Prostate gland (tissue), 2 donors: ENCODE measurements at regions not wholly inside any gene's neighbourhood (a gene's known extent, or its start where the extent isn't known, plus 50 kb on each side); places are given as distances from the start of the nearest gene placed in this dataset.

Source experiments
- DNase-seq: peaks from one replicate; pipeline ENCODE4 v3.0.0-alpha.2; 2019; ENCODE audit warnings: low spot score
- H3K27ac ChIP-seq, 2 donors: fragments of 200-600 bp; sonication (generic); 2 replicates each; pipeline ENCODE4 v1.5.1; 2017 to 2019
- H3K27me3 ChIP-seq: fragments of 200-600 bp; sonication (generic); replicated peaks from 2 replicates; pipeline ENCODE4 v1.5.1; 2019; ENCODE audit not compliant: insufficient read depth
- H3K36me3 ChIP-seq, 2 donors: fragments of 200-600 bp; sonication (generic); 1 replicate in 1 of 2; 2 replicates in 1 of 2; pipeline versions ENCODE4 v1.5.1 to v1.8.1; 2017 to 2019
- H3K4me1 ChIP-seq: fragments of 200-600 bp; sonication (generic); replicated peaks from 2 replicates; pipeline ENCODE4 v1.5.1; 2019
- H3K4me3 ChIP-seq, 2 donors: fragments of 200-600 bp; sonication (generic); 2 replicates each; pipeline ENCODE4 v1.5.1; 2017 to 2019
- H3K9me3 ChIP-seq: fragments of 200-600 bp; sonication (generic); 2 replicates; pipeline ENCODE4 v1.5.1; 2017
- POLR2A ChIP-seq: fragments of 450-650 bp; IDR thresholded peaks from one replicate; pipeline ENCODE4 v1.6.1; 2016; ENCODE audit warnings: antibody characterized with exemption, mild to moderate bottlenecking
- POLR2AphosphoS5 ChIP-seq: sonication (generic); formaldehyde crosslinking; IDR thresholded peaks from one replicate; pipeline ENCODE4 v1.6.1; 2017; ENCODE audit warnings: antibody characterized with exemption
- WGBS: methylation state at CpG from one replicate; pipeline ENCODE4 v1.1.5; 2018; 5-methylcytosine and 5-hydroxymethylcytosine counted together
- intact Hi-C: fragments of 100-400 bp; cut with DNase I; formaldehyde crosslinking; loops from one replicate; pipeline ENCODE4 v1.14.2; 2022
- TF ChIP-seq, protein P1 (sequence below), 4 experiments: fragments of 200-600 bp in 2 of 4; fragments of 450-650 bp in 2 of 4; sonication (generic) in 2 of 4; IDR thresholded peaks; 1 replicate in 3 of 4; 2 replicates in 1 of 4; pipeline ENCODE4 v1.5.1; 2016 to 2019; ENCODE audit warnings: antibody characterized with exemption in 4 of 4, mild to moderate bottlenecking in 2 of 4, moderate library complexity in 2 of 4

DNA sequence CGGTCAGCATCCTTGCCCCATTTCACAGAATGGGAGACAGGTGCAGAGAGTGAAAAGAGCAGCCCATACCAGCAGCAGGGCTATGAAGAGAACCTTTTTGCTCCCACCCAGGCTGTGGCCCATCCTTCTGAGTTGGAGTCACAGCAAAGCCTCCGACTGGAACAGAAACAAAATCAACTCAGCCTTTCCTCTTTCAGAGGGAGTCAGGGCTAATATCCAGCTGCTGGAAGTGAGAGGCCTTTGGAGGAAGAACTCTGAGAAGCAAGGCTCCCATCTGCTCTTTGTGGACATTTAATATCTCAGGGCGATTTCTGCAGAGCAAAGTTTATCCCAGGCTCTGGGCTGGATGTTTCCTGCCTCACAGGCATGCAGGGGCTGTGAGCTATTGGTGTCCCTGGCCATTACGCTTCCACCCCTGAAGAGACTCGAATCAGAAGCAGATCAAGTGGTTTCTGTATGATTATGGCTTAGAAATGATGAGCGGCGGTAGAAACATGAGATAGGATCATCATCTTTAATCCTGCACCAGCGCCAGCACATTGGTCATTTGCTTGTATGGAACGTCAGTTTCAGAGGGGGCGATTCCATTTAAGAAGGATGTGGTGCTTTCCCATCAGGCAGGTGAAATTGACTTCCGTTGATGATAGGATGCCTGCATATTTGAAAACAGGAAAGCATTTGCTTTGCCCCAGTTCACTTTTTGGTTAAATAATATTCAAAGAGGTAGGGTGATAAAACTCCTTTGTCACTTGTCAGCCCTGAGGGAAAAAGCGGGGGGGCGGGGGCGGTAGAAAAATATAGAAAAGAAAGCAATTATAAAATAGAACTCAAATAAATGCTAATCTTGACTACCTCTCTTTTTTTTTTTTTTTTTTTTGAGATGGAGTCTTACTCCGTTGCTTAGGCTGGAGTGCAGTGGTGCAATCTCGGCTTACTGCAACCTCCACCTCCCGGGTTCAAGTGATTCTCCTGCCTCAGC, 152.4 kb downstream of the LRRC30 start:
- no peak for TF ChIP-seq POLR2AphosphoS5
- TF ChIP-seq, protein P1, sequence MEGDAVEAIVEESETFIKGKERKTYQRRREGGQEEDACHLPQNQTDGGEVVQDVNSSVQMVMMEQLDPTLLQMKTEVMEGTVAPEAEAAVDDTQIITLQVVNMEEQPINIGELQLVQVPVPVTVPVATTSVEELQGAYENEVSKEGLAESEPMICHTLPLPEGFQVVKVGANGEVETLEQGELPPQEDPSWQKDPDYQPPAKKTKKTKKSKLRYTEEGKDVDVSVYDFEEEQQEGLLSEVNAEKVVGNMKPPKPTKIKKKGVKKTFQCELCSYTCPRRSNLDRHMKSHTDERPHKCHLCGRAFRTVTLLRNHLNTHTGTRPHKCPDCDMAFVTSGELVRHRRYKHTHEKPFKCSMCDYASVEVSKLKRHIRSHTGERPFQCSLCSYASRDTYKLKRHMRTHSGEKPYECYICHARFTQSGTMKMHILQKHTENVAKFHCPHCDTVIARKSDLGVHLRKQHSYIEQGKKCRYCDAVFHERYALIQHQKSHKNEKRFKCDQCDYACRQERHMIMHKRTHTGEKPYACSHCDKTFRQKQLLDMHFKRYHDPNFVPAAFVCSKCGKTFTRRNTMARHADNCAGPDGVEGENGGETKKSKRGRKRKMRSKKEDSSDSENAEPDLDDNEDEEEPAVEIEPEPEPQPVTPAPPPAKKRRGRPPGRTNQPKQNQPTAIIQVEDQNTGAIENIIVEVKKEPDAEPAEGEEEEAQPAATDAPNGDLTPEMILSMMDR (IDR thresholded peaks at IDR 0.05): no peak
- H3K27me3 ChIP-seq: no peaks in the 10 kb centered on the region
- peaks cover 3% of the 10 kb centered on the region for H3K4me1 ChIP-seq
- H3K27ac ChIP-seq: no peak overlapping the region
- intact Hi-C loops: no loop called here
- no peak for DNase-seq
- WGBS: 70% methylated on average over 17 of the region's 17 CpGs
- no peaks in the 10 kb centered on the region for H3K36me3 ChIP-seq
- H3K9me3 ChIP-seq: no peaks in the 10 kb centered on the region
- H3K4me3 ChIP-seq: no peak overlapping the region

DNA sequence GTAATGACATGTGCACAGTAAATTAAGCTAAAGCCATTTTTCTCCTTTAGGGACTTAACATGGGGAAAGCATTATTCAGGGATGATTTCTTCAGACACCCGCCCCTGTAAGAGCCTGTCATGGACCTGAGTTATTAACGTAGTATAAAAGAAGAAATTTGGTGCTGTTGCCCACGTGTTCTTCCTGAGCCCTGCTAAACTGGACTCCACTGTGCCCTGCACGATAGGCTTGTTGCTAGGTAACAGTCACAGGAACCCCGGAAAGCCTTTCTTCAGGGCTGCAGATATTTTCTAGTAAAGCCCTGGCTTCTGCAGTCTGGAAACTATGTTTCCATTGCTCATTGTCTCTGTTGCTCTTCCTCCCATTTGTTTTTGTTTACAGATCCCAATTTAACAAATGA, 157.9 kb downstream of the LRRC30 start:
- no peak for DNase-seq
- TF ChIP-seq POLR2A: no peak
- TF ChIP-seq POLR2AphosphoS5: no peak
- TF ChIP-seq, protein P1 (IDR thresholded peaks at IDR 0.05): no peak
- Histone ChIP-seq H3K27me3 (no peaks in the 10 kb centered on the region), H3K9me3 (no peaks in the 10 kb centered on the region), H3K36me3 (no peaks in the 10 kb centered on the region), H3K4me1 (no peaks in the 10 kb centered on the region), H3K4me3 (no peak overlapping the region), H3K27ac (no peak overlapping the region)
- intact Hi-C loops: no loop called here
- WGBS: 21% methylated on average over 5 of the region's 5 CpGs

DNA sequence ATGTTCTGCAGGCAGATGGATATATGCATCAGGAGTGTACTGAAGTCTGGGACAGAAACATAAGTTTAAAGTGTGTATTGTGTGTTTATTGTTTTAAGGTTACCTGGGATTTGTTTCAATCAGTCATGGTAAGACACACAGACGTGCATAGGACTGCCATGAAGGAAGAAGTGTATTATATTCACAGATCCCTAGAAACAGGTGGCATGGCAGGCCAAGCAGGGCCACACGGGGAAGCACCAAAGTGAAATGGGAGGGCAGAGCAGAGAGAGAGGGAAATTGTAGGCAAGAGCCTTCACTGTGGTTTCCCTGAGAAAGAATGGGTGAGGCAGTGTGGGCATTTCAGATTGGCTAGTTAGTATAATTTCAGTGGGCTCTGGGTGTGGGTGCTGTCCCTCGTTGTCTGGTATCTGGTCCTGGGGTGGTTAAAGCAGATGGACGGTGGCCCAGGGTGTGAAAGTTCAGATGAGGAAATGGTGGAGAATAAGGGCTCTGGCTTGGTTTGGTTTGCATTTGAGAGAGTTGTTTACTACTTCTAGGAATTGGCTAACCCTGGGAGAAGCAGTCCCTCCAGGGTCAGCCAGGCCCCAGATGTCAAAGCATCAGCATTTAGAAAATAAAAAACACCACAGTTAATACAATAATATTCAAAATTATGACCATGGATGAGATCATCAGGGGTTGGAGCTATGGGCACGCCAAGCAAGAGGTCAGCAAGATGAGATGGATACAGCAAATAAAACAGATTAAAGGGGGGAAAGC, 160.0 kb downstream of the LRRC30 start:
- Histone ChIP-seq H3K4me1 (no peaks in the 10 kb centered on the region), H3K27me3 (no peaks in the 10 kb centered on the region), H3K4me3 (no peak overlapping the region), H3K36me3 (no peaks in the 10 kb centered on the region), H3K9me3 (no peaks in the 10 kb centered on the region), H3K27ac (no peak overlapping the region)
- WGBS: 91% methylated on average over 5 of the region's 5 CpGs
- DNase-seq: no peak
- TF ChIP-seq, protein P1 (IDR thresholded peaks at IDR 0.05): no peak
- intact Hi-C loops: no loop called here

DNA sequence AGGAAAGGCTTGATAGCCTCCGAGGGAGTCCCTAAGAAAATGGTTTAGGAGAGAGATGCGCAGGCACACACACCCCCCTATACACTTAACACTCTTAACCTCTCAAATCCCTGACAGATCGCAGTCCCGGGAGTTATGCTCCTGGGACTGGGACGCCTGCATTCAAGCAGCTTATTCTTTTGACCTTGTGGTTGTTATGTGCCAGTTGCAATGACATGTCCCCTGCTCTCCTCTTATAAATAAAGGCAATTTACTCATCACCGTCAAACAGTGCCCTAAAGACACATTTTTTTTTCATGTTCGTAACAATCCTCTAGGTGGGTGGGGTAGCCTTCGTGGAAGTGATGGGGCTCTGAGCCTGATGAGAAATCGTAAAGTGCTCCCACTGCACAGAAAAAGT, 162.2 kb downstream of the LRRC30 start:
- Histone ChIP-seq H3K9me3 (no peaks in the 10 kb centered on the region), H3K4me3 (no peak overlapping the region), H3K27me3 (no peaks in the 10 kb centered on the region), H3K4me1 (no peaks in the 10 kb centered on the region), H3K27ac (no peak overlapping the region), H3K36me3 (no peaks in the 10 kb centered on the region)
- TF ChIP-seq POLR2A: no peak
- no peak for TF ChIP-seq POLR2AphosphoS5
- WGBS: 88% methylated on average over 9 of the region's 9 CpGs
- DNase-seq: no peak
- intact Hi-C loops: no loop called here

DNA sequence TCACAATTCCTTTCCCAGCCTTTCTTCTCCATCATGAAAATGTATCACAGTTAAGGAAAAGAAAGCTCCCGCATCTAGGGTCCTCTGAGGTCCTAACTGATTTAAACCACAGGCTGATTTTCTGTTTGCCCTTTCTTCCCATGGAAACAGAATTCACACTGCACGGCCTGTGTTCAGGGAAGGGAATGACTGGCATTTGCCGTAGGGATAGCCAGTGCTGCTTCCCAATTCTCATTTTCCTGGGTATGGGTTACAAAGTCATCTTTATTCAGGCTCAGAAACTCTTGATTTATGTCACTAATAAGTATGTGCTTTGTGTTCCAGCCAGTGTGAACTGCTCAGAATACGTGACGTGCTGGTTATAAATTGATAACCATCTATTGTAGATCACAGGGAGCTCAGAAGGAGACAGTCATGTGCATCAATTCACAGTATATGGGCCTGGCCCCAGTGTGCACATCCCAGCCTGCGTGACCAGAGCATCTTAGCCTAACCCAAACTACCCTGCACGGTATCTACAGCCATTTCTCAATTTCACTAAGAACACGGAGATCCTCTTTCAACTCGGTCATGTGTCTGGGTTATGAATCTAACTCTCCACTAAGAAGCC, 163.3 kb downstream of the LRRC30 start:
- intact Hi-C loops: no loop called here
- Histone ChIP-seq H3K9me3 (no peaks in the 10 kb centered on the region), H3K4me1 (no peaks in the 10 kb centered on the region), H3K36me3 (no peaks in the 10 kb centered on the region), H3K27ac (no peak overlapping the region), H3K4me3 (no peak overlapping the region), H3K27me3 (no peaks in the 10 kb centered on the region)
- TF ChIP-seq POLR2AphosphoS5 (no peak), POLR2A (no peak)
- TF ChIP-seq, protein P1 (IDR thresholded peaks at IDR 0.05): no peak
- no peak for DNase-seq
- WGBS: 63% methylated on average over 9 of the region's 9 CpGs
